ENCODE measurements at regions not wholly inside any gene's neighbourhood (a gene's known extent, or its start where the extent isn't known, plus 50 kb on each side); places are given as distances from the start of the nearest gene placed in this dataset.

- no peak for TF ChIP-seq TAF1 (IDR thresholded peaks at IDR 0.05; ENCODE audit: borderline replicate concordance, insufficient read depth, low read length)
- TF ChIP-seq POLR2AphosphoS5 (IDR thresholded peaks at IDR 0.05; ENCODE audit: low read depth, low read length), result no peak
Observed at GRCh38 chr4:59597536-59598329, 1602.4 kb upstream of the ADGRL3 start.

All from PFSK-1 (cell line).